HG02623 (cell line): ENCODE measurements at regions not wholly inside any gene's neighbourhood (a gene's known extent, or its start where the extent isn't known, plus 50 kb on each side); places are given as distances from the start of the nearest gene placed in this dataset.

Experiments
- ATAC-seq: cut with Tn5 transposase; IDR thresholded peaks from one replicate; pipeline ENCODE4 v1.9.1; 2021; ENCODE audit warnings: moderate library complexity; ENCODE audit not compliant: unreplicated experiment

GRCh38 chr7:116145245-116145852 lies 65.0 kb upstream of the TES start:
- ATAC-seq: peak; percentile 73

DNA sequence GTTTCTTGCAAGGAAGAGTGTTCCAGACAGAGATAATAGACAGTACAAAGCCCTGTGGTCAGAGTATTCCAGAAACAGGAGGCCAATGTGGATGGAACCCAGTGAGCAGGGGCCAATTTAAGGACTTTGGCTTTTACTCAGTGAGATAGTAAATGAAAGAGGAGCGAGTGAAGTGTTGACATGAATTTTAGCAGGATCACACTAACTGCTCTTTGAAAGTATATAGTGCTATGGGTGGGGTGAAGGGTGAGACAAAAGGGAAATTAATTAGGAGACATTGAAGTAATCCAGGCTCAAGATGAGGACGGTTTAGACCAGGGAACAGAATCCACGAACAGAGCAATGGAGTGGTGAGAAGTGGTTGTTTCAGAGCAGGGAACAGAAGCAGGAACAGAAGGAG lies 62.2 kb upstream of the TES start:
- ATAC-seq: no peak

DNA sequence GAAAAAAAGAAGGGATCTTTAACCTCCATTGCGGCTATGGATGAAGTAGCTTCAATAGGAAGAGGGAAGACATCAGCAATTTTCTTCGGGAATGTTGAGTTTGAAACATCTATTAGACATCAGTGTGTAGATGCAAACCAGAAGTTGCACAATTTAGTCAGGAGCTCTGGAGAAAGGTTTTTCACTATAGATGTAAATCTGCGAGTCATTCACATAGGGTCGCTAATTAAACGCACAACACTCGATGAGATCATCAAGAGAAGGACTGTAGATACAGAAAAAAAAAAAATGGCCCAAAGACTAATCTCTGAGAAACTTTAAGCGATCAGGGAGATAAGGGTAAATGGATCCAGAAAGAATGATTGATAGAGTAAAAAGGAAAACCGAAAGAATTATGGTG lies 61.7 kb upstream of the TES start:
- ATAC-seq: no peak

GRCh38 chr7:116150588-116150987 lies 59.8 kb upstream of the TES start:
- peak; percentile 88 for ATAC-seq

DNA sequence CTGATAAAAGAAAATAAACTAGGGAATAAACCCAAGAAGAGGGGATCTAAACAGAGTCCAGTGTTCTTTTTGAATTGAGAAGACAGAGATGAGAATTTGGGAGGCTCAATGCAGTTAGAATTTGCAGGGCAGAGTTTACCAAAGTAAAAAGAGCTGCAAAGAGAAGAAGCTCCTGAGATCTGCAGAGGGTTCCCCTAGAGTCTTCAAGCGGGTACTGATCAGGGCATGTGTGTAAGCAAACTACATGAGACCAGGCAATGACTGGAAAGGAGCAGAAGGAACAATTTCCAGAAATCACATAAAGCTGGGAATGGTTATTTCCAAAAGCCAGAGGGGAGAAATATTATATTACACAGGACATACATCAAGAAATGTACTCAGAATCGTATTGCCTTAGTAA lies 58.1 kb upstream of the TES start:
- no peak for ATAC-seq

- no peak for ATAC-seq
Measured at GRCh38 chr7:116153050-116153449, 57.3 kb upstream of the TES start.

GRCh38 chr7:116159711-116160110 lies 50.6 kb upstream of the TES start:
- no peak for ATAC-seq
